Caco-2 (cell line): ENCODE measurements at regions not wholly inside any gene's neighbourhood (a gene's known extent, or its start where the extent isn't known, plus 50 kb on each side); places are given as distances from the start of the nearest gene placed in this dataset.

ENCODE experiments used
- BruUV-seq: library from RNA; stranded (reverse); fragments of 400-500 nt; replicated peaks from 2 replicates; lab custom pipeline; 2021; lab: Mats Ljungman, UMichigan
- CTCF ChIA-PET: fragments of 300-600 bp; sonication (Branson Sonifier 250); formaldehyde crosslinking; loops from one replicate; lab custom pipeline; 2022; ENCODE audit warnings: antibody characterized with exemption; lab: Charles Lee
- POLR2A ChIA-PET: fragments of 300-600 bp; sonication (Branson Sonifier 250); formaldehyde crosslinking; loops from one replicate; lab custom pipeline; 2022; ENCODE audit warnings: antibody characterized with exemption; lab: Charles Lee
- DNase-seq, 2 experiments: peaks; one replicate each; pipeline versions ENCODE4 v3.0.0 to v3.0.0-alpha.2; 2020 to 2022
- H3K27me3 ChIP-seq: replicated peaks from 2 replicates; pipeline ENCODE4 v1.6.0; 2011; ENCODE audit warnings: low read length; ENCODE audit not compliant: control insufficient read depth, insufficient read depth
- H3K36me3 ChIP-seq: 2 replicates; pipeline ENCODE4 v1.5.1; 2011; ENCODE audit warnings: low read length; ENCODE audit not compliant: control insufficient read depth, insufficient read depth
- H3K4me1 ChIP-seq: fragments of 250-450 bp; sonication (Bioruptor Pico); 2 replicates; pipeline ENCODE4 v1.5.1; 2020; ENCODE audit warnings: mild to moderate bottlenecking
- H3K4me3 ChIP-seq: 2 replicates; pipeline ENCODE4 v1.5.1; 2011; ENCODE audit warnings: low read depth, mild to moderate bottlenecking, control low read depth, low read length
- H3K9me3 ChIP-seq: fragments of 250-450 bp; sonication (Bioruptor Pico); 2 replicates; pipeline ENCODE4 v1.5.1; 2020; ENCODE audit warnings: mild to moderate bottlenecking, moderate library complexity
- H3K27ac Mint-ChIP-seq: one replicate; pipeline ENCODE4 v1.8.0; 2022; ENCODE audit warnings: mixed read lengths; ENCODE audit not compliant: unreplicated experiment
- H3K27me3 Mint-ChIP-seq: one replicate; pipeline ENCODE4 v1.8.0; 2022; ENCODE audit warnings: mixed read lengths; ENCODE audit not compliant: insufficient read depth, unreplicated experiment
- H3K36me3 Mint-ChIP-seq: one replicate; pipeline ENCODE4 v1.8.0; 2022; ENCODE audit warnings: mild to moderate bottlenecking, mixed read lengths; ENCODE audit not compliant: insufficient read depth, unreplicated experiment
- H3K4me1 Mint-ChIP-seq: one replicate; pipeline ENCODE4 v1.8.0; 2022; ENCODE audit warnings: low read depth, mixed read lengths; ENCODE audit not compliant: unreplicated experiment
- H3K4me3 Mint-ChIP-seq: one replicate; pipeline ENCODE4 v1.8.0; 2022; ENCODE audit warnings: mild to moderate bottlenecking, moderate library complexity, mixed read lengths; ENCODE audit not compliant: unreplicated experiment
- H3K9me3 Mint-ChIP-seq: one replicate; pipeline ENCODE4 v1.8.0; 2022; ENCODE audit warnings: mixed read lengths; ENCODE audit not compliant: unreplicated experiment
- CTCF ChIP-seq, 2 experiments: fragments of 200-600 bp in 1 of 2; IDR thresholded peaks; 1 replicate in 1 of 2; 2 replicates in 1 of 2; pipeline versions ENCODE4 v1.5.1 to v1.8.0; 2011 to 2022; ENCODE audit warnings: antibody characterized with exemption in 1 of 2, control low read depth in 1 of 2, inconsistent platforms in 1 of 2, low read depth in 1 of 2, low read length in 1 of 2, mild to moderate bottlenecking in 1 of 2, moderate library complexity in 1 of 2; ENCODE audit not compliant: insufficient read depth in 1 of 2, severe bottlenecking in 1 of 2, unreplicated experiment in 1 of 2
- intact Hi-C: fragments of 100-400 bp; cut with micrococcal nuclease; formaldehyde crosslinking; loops from one replicate; pipeline ENCODE4 v1.10.0; 2022; ENCODE audit not compliant: unreplicated experiment

- intact Hi-C loops, result no loop called here
- Mint-ChIP-seq H3K27ac (no peak overlapping the region), H3K36me3 (no peaks in the 10 kb centered on the region), H3K4me1 (no peaks in the 10 kb centered on the region), H3K9me3 (no peaks in the 10 kb centered on the region), H3K4me3 (no peak overlapping the region), H3K27me3 (peaks cover 6% of the 10 kb centered on the region)
- no peaks in the 10 kb centered on the region for H3K36me3 ChIP-seq
- POLR2A ChIA-PET, result no interaction called here
- H3K4me1 ChIP-seq, result no peaks in the 10 kb centered on the region
- DNase-seq, result no peak
- no TSS peak for BruUV-seq
- H3K4me3 ChIP-seq, result no peak overlapping the region
- no peaks in the 10 kb centered on the region for H3K27me3 ChIP-seq
- H3K9me3 ChIP-seq, result no peaks in the 10 kb centered on the region
- no peak for TF ChIP-seq CTCF (IDR thresholded peaks at IDR 0.05; ENCODE audit: insufficient read depth in 1 of 2, low read depth in 1 of 2, low read length in 1 of 2, severe bottlenecking in 1 of 2, unreplicated experiment in 1 of 2)
- CTCF ChIA-PET, result no interaction called here
Observed at GRCh38 chr7:47153058-47153457, 428.9 kb downstream of the TNS3 start.

- Mint-ChIP-seq H3K36me3 (no peaks in the 10 kb centered on the region), H3K4me1 (no peaks in the 10 kb centered on the region), H3K27ac (no peak overlapping the region), H3K9me3 (no peaks in the 10 kb centered on the region), H3K4me3 (no peak overlapping the region), H3K27me3 (peaks cover 6% of the 10 kb centered on the region)
- no peak for DNase-seq
- no peaks in the 10 kb centered on the region for H3K9me3 ChIP-seq
- CTCF ChIA-PET, result no interaction called here
- no peaks in the 10 kb centered on the region for H3K36me3 ChIP-seq
- BruUV-seq, result no TSS peak
- no peaks in the 10 kb centered on the region; the same call in 1 of the 2 replicates for H3K27me3 ChIP-seq
- intact Hi-C loops, result no loop called here
- H3K4me3 ChIP-seq, result no peak overlapping the region
- TF ChIP-seq CTCF (IDR thresholded peaks at IDR 0.05; ENCODE audit: insufficient read depth in 1 of 2, low read depth in 1 of 2, low read length in 1 of 2, severe bottlenecking in 1 of 2, unreplicated experiment in 1 of 2), result no peak
- POLR2A ChIA-PET, result no interaction called here
- no peaks in the 10 kb centered on the region for H3K4me1 ChIP-seq
Observed at GRCh38 chr7:47152307-47152706, 429.6 kb downstream of the TNS3 start.

- H3K4me1 ChIP-seq, result no peaks in the 10 kb centered on the region
- H3K27me3 ChIP-seq, result no peaks in the 10 kb centered on the region; the same call in 1 of the 2 replicates
- intact Hi-C loops, result no loop called here
- TF ChIP-seq CTCF (IDR thresholded peaks at IDR 0.05; ENCODE audit: insufficient read depth in 1 of 2, low read depth in 1 of 2, low read length in 1 of 2, severe bottlenecking in 1 of 2, unreplicated experiment in 1 of 2), result no peak
- no peaks in the 10 kb centered on the region for H3K36me3 ChIP-seq
- no peaks in the 10 kb centered on the region for H3K9me3 ChIP-seq
- BruUV-seq, result no TSS peak
- no peaks in the 10 kb centered on the region for H3K9me3 Mint-ChIP-seq
- ChIA-PET POLR2A (no interaction called here), CTCF (no interaction called here)
- H3K4me3 ChIP-seq, result no peak overlapping the region
- peaks cover 13% of the 10 kb centered on the region for H3K27me3 Mint-ChIP-seq
- no peak overlapping the region for H3K4me3 Mint-ChIP-seq
- H3K27ac Mint-ChIP-seq, result no peak overlapping the region
- H3K36me3 Mint-ChIP-seq, result no peaks in the 10 kb centered on the region
- no peaks in the 10 kb centered on the region for H3K4me1 Mint-ChIP-seq
- DNase-seq, result no peak
Observed at GRCh38 chr7:47150497-47151260, 431.2 kb downstream of the TNS3 start.
